Thyroid gland (tissue), 4 donors: ENCODE measurements at regions not wholly inside any gene's neighbourhood (a gene's known extent, or its start where the extent isn't known, plus 50 kb on each side); places are given as distances from the start of the nearest gene placed in this dataset.

ENCODE experiments used
- DNase-seq, 2 donors: peaks; one replicate each; pipeline ENCODE4 v3.0.0-alpha.2; 2019
- H3K27ac ChIP-seq, 3 donors: fragments of 200-600 bp; sonication (generic); 1 replicate in 2 of 3; 2 replicates in 1 of 3; pipeline ENCODE4 v1.5.1; 2016 to 2019; ENCODE audit warnings: mild to moderate bottlenecking in 1 of 3, moderate library complexity in 1 of 3
- H3K27me3 ChIP-seq: fragments of 200-600 bp; sonication (generic); one replicate; pipeline ENCODE4 v1.5.1; 2019
- H3K36me3 ChIP-seq, 2 donors: fragments of 200-600 bp; sonication (generic); one replicate each; pipeline ENCODE4 v1.5.1; 2016 to 2019
- H3K4me1 ChIP-seq, 2 donors: fragments of 200-600 bp; sonication (generic); one replicate each; pipeline ENCODE4 v1.5.1; 2017 to 2019
- H3K4me3 ChIP-seq, 3 donors: fragments of 200-600 bp; sonication (generic); replicated peaks in 1 of 3; 1 replicate in 2 of 3; 2 replicates in 1 of 3; pipeline ENCODE4 v1.5.1; 2016; ENCODE audit warnings: mild to moderate bottlenecking in 1 of 3
- H3K9me3 ChIP-seq: fragments of 200-600 bp; sonication (generic); one replicate; pipeline ENCODE4 v1.5.1; 2017
- POLR2A ChIP-seq, 2 donors: fragments of 450-650 bp; IDR thresholded peaks; one replicate each; pipeline ENCODE4 v1.6.1; 2017; ENCODE audit warnings: antibody characterized with exemption in 2 of 2, mild to moderate bottlenecking in 2 of 2, moderate library complexity in 1 of 2
- WGBS, 2 donors: methylation state at CpG; one replicate each; pipeline ENCODE4 v1.1.5; 2017; 5-methylcytosine and 5-hydroxymethylcytosine counted together
- intact Hi-C: fragments of 100-400 bp; cut with DNase I; formaldehyde crosslinking; loops from one replicate; pipeline ENCODE4 v1.15.1; 2023
- TF ChIP-seq, protein P1 (sequence below), 6 experiments: fragments of 200-600 bp in 3 of 6; fragments of 450-650 bp in 3 of 6; sonication (generic) in 3 of 6; IDR thresholded peaks; one replicate each; pipeline ENCODE4 v1.5.1; 2016 to 2019; ENCODE audit warnings: antibody characterized with exemption in 6 of 6, mild to moderate bottlenecking in 2 of 6, inconsistent platforms in 1 of 6, moderate library complexity in 1 of 6

DNA sequence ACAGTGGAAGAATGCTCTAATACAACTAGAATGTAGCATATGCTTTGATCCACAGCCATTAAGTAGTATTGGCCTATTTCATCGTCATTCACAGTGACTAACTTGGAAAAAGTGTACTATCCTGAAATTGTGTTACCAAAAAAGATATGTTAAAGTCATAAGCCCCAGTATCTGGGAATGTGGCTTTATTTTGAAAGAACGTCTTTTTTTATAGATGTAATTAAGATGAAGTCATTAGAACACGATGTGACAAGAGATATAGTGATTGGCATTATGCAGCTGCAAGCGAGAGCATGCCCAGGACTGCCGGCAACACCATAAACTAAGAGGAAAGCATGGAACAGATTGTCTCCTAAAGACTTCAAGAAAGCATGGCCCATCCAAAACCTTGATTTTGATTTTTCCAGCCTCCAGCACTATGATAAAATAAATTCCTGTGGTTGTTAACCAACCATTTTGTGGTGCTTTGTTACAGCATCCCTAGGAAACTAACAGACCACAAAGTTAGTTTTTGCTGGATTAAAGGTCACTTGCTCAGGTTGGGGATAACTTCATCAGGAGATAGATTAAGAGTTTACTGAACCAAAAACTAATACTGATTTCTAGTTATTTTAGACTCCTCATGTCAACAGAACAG is 870.6 kb upstream of the LRRC4C start:
- intact Hi-C loops: no loop called here
- Histone ChIP-seq H3K9me3 (no peaks in the 10 kb centered on the region), H3K27ac (no peak overlapping the region), H3K4me3 (no peak overlapping the region), H3K27me3 (no peaks in the 10 kb centered on the region), H3K36me3 (no peaks in the 10 kb centered on the region), H3K4me1 (no peaks in the 10 kb centered on the region)
- no peak for TF ChIP-seq POLR2A (IDR thresholded peaks at IDR 0.05)
- TF ChIP-seq, protein P1, sequence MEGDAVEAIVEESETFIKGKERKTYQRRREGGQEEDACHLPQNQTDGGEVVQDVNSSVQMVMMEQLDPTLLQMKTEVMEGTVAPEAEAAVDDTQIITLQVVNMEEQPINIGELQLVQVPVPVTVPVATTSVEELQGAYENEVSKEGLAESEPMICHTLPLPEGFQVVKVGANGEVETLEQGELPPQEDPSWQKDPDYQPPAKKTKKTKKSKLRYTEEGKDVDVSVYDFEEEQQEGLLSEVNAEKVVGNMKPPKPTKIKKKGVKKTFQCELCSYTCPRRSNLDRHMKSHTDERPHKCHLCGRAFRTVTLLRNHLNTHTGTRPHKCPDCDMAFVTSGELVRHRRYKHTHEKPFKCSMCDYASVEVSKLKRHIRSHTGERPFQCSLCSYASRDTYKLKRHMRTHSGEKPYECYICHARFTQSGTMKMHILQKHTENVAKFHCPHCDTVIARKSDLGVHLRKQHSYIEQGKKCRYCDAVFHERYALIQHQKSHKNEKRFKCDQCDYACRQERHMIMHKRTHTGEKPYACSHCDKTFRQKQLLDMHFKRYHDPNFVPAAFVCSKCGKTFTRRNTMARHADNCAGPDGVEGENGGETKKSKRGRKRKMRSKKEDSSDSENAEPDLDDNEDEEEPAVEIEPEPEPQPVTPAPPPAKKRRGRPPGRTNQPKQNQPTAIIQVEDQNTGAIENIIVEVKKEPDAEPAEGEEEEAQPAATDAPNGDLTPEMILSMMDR (IDR thresholded peaks at IDR 0.05): no peak
- no peak for DNase-seq
- 57 to 63% methylated on average over 5 of the region's 5 CpGs for WGBS, 2 donors

DNA sequence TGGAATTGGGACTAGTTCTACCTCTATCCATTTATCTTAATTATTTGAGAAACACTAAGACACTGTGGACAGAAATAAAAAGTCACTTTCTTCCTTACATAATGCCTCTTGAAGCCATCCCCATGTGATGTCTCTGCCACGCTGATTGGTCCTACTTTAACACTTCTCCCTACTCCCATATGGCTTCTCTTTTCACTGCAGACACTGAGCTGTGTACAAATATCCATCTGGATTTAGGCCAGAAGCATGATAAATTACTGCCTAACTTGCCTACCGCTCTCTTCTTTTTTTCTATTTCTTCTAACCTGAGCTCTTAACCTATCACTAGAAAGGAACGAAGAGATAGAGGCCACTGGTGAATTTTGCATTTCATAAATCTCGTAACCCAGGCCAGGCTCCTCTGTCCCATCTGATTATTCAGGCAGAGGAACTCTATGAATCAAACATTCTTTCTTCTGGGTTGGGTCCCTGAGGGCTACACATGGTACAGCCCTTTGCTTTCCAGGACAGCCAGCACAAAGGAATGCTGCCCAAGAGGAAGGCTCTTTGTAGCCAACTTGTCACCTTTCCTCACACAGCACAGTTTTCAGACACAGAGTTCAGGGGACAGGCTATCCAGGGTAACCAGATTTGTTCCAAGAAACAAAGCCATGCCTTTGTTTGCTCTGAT is 878.5 kb upstream of the LRRC4C start:
- no peak for DNase-seq
- Histone ChIP-seq H3K9me3 (no peaks in the 10 kb centered on the region), H3K4me3 (no peak overlapping the region), H3K4me1 (no peaks in the 10 kb centered on the region), H3K27me3 (no peaks in the 10 kb centered on the region), H3K36me3 (no peaks in the 10 kb centered on the region), H3K27ac (no peak overlapping the region)
- intact Hi-C loops: no loop called here
- 72% methylated on average over 4 of the region's 4 CpGs for WGBS, 2 donors
- no peak for TF ChIP-seq POLR2A (IDR thresholded peaks at IDR 0.05)
- TF ChIP-seq, protein P1 (IDR thresholded peaks at IDR 0.05): no peak

DNA sequence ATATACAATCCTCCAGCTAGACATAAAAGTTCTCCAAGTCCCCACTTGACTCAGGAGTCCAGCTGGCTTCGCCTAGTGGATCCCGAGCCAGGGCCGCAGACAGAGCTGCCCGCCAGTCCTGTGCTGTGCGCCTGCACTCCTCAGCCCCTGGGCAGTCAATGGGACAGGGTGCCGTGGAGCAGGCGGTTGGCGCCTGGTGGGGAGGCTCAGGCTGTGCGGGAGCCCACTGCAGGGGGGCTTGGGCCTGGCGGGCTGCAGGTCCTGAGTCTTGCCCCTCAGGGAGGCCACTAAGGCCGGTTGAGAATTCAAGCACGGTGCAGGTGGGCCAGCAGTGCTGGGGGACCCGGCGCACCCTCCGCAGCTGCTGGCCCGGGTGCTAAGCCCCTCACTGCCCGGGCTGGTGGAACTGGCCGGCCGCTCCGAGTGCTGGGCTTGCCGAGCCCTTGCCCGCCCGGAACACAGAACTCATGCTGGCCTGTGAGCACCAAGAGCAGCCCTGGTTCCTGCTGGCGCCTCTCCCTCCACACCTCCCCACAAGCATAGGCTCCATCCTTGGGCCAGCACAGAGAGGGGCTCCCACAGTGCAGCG is 884.8 kb upstream of the LRRC4C start:
- 96% methylated on average over 17 to 23 of the region's 25 CpGs for WGBS, 2 donors
- TF ChIP-seq POLR2A (IDR thresholded peaks at IDR 0.05): no peak
- TF ChIP-seq, protein P1 (IDR thresholded peaks at IDR 0.05): no peak
- no peak for DNase-seq
- intact Hi-C loops: no loop called here
- Histone ChIP-seq H3K27ac (no peak overlapping the region), H3K27me3 (no peaks in the 10 kb centered on the region), H3K9me3 (no peaks in the 10 kb centered on the region), H3K4me1 (no peaks in the 10 kb centered on the region), H3K4me3 (no peak overlapping the region), H3K36me3 (no peaks in the 10 kb centered on the region)

DNA sequence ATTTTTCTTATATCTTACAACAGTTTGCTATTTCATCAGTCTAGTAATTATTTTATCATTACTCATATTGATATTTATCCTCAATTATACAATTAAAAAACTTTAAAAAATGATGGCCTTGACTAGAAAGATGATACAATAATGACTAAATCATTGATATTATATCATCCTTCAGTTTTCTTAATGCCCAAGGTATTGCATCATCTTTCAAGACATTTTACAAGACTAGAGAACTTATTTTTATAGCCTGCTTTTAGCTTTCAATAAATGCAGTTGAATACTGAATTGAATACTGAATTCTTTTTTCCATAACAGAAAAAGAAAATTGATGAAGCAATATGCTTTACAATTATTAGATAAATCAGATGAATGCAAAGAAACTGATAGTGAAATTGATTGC is 886.5 kb upstream of the LRRC4C start:
- no peaks in the 10 kb centered on the region for H3K27me3 ChIP-seq
- no peak for TF ChIP-seq POLR2A (IDR thresholded peaks at IDR 0.05)
- TF ChIP-seq, protein P1 (IDR thresholded peaks at IDR 0.05): no peak
- no peak overlapping the region for H3K27ac ChIP-seq
- intact Hi-C loops: no loop called here
- no peaks in the 10 kb centered on the region for H3K9me3 ChIP-seq
- DNase-seq: no peak
- H3K4me3 ChIP-seq: no peak overlapping the region
- no peaks in the 10 kb centered on the region for H3K36me3 ChIP-seq
- no peaks in the 10 kb centered on the region for H3K4me1 ChIP-seq

DNA sequence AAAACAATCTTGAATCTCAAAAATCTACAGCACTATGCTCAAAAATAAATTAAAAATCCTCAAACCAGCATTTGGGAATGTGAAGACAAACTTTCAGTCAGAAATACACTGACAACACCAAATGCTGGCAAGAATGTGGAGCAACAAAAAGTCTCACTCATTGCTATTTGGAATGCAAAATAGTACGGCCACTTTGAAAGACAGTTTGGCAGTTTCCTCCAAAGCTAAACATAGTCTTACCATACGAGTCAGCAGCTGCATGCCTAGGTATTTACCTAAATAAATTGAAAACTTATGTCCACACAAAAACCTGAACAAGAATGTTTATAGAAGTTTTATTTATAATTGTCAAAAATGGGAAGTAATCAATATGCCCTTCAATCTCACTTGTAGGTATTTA is 904.2 kb upstream of the LRRC4C start:
- 51 to 64% methylated on average over 2 of the region's 2 CpGs for WGBS, 2 donors
- no peak overlapping the region for H3K4me3 ChIP-seq

More for the DNA sequence above, 904.2 kb upstream of the LRRC4C start:
- intact Hi-C loops: no loop called here
- TF ChIP-seq, protein P1 (IDR thresholded peaks at IDR 0.05): no peak
- TF ChIP-seq POLR2A (IDR thresholded peaks at IDR 0.05): no peak
- Histone ChIP-seq H3K36me3 (no peaks in the 10 kb centered on the region), H3K27ac (no peak overlapping the region), H3K9me3 (no peaks in the 10 kb centered on the region), H3K4me1 (no peaks in the 10 kb centered on the region), H3K27me3 (no peaks in the 10 kb centered on the region)
- no peak for DNase-seq
